Dermis blood vessel endothelial cell (primary cell): ENCODE measurements at regions not wholly inside any gene's neighbourhood (a gene's known extent, or its start where the extent isn't known, plus 50 kb on each side); places are given as distances from the start of the nearest gene placed in this dataset.
"Not testable (repeated sequence)": the region's sequence is repeated elsewhere in the genome, so short reads cannot be mapped to it uniquely, and the experiment has no call there.

ENCODE experiments used
- DNase-seq: peaks from one replicate; pipeline ENCODE4 v3.0.0; 2010

GRCh38 chr10:29229258-29229705, 59.6 kb upstream of the LYZL1 start:
- no peak for DNase-seq

GRCh38 chr10:29236910-29237309, 52.0 kb upstream of the LYZL1 start:
- DNase-seq, result not testable (repeated sequence)

DNA sequence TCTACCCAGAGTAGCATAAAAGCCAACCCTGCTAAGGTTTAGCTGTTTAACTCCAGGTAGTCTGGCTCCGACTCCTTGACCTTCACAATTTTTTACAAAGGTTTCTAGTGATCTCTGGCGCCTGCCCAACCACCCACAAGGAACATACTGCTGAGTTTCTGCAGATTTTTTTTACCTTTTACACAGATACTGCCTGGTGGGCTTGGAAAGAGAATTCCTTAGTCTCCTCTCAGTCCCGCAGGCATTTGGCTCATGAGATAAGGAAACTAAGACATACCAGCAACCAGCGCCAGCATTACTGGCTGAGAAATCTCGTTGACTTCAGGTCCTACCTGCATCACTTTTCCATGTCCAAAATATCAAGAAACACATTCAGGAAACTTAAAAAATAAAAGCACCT, 51.1 kb upstream of the LYZL1 start:
- DNase-seq, result no peak

DNA sequence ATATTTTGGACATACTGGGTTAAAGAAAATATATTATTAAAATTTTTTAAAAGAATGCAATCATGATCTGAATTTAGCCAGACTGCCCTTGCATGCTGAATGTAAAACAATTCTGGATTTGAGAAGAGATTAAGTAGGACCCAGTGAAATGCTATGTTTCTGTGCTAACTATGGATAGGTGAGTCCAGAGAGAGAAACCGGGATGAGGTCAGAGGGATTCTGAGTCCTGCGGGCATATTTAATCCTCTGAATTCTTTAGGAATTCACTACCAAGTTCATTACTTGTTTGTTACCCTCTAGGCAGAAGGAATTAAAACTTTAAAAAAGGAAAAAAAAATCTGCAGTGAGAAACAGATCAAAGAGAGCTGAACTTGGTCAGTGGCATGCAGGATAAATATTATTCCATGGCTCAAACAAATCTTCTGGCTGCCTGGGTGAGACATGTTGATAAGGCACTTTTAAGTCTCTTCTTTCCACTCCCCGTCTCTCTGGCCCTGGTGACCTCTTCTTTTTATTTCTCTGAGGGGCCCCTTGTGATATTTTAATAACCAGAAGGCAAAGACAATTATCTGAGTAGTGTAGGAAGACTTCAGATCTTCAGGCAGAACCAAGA, 50.2 kb upstream of the LYZL1 start:
- no peak for DNase-seq
